DND-41 (cell line): ENCODE measurements at regions not wholly inside any gene's neighbourhood (a gene's known extent, or its start where the extent isn't known, plus 50 kb on each side); places are given as distances from the start of the nearest gene placed in this dataset.

Source experiments
- ATAC-seq: fragments of 200-7000 bp; cut with Tn5 transposase; 3 replicates; pipeline ENCODE4 v1.9.1; 2021; ENCODE audit warnings: low read depth; ENCODE audit not compliant: insufficient read depth
- DNase-seq: peaks from one replicate; pipeline ENCODE4 v3.0.0-alpha.2; 2020
- H2AFZ ChIP-seq: 2 replicates; pipeline ENCODE4 v1.6.0; 2012; ENCODE audit warnings: low read depth, low read length
- H3K27ac ChIP-seq: 2 replicates; pipeline ENCODE4 v1.5.1; 2012; ENCODE audit warnings: low read length, inconsistent platforms
- H3K27me3 ChIP-seq: fragments of 200-600 bp; sonication (generic); 2 replicates; pipeline ENCODE4 v1.6.0; 2012; ENCODE audit warnings: low read length, mild to moderate bottlenecking, inconsistent platforms; ENCODE audit not compliant: insufficient read depth, poor library complexity
- H3K36me3 ChIP-seq: 2 replicates; pipeline ENCODE4 v1.5.1; 2012; ENCODE audit warnings: low read length, inconsistent platforms; ENCODE audit not compliant: insufficient read depth
- H3K4me1 ChIP-seq: 2 replicates; pipeline ENCODE4 v1.5.1; 2012; ENCODE audit warnings: mild to moderate bottlenecking, low read length; ENCODE audit not compliant: insufficient read depth
- H3K4me2 ChIP-seq: 2 replicates; pipeline ENCODE4 v1.6.0; 2012; ENCODE audit warnings: mild to moderate bottlenecking, moderate library complexity, low read length, inconsistent platforms; ENCODE audit not compliant: insufficient read depth
- H3K4me3 ChIP-seq, 2 experiments: fragments of 200-600 bp in 1 of 2; shearing (Covaris generic) in 1 of 2; 2 replicates each; pipeline ENCODE4 v1.5.1; 2012 to 2016; ENCODE audit warnings: inconsistent platforms in 2 of 2, low read length in 2 of 2, mild to moderate bottlenecking in 2 of 2, low read depth in 1 of 2, moderate library complexity in 1 of 2
- H3K79me2 ChIP-seq: 2 replicates; pipeline ENCODE4 v1.6.0; 2012; ENCODE audit warnings: low read length, inconsistent platforms; ENCODE audit not compliant: insufficient read depth
- H3K9ac ChIP-seq: 2 replicates; pipeline ENCODE4 v1.6.0; 2012; ENCODE audit warnings: low read depth, mild to moderate bottlenecking, inconsistent platforms, low read length, moderate library complexity
- H3K9me3 ChIP-seq: 2 replicates; pipeline ENCODE4 v1.5.1; 2012; ENCODE audit warnings: low read length, moderate library complexity, mild to moderate bottlenecking, inconsistent platforms; ENCODE audit not compliant: insufficient read depth, severe bottlenecking
- H4K20me1 ChIP-seq: 2 replicates; pipeline ENCODE4 v1.6.0; 2012; ENCODE audit warnings: low read length; ENCODE audit not compliant: insufficient read depth
- EZH2 ChIP-seq: IDR thresholded peaks from 3 replicates; pipeline ENCODE4 v1.6.1; 2012; ENCODE audit warnings: borderline replicate concordance, low read depth, mild to moderate bottlenecking, moderate library complexity, low read length, inconsistent platforms; ENCODE audit not compliant: severe bottlenecking
- TF ChIP-seq, protein P1 (sequence below): IDR thresholded peaks from 2 replicates; pipeline ENCODE4 v1.5.1; 2012; ENCODE audit warnings: borderline replicate concordance, low read length, moderate library complexity, mild to moderate bottlenecking; ENCODE audit not compliant: poor library complexity, severe bottlenecking; ENCODE audit errors: extremely low read depth

- no peak overlapping the region for H3K27ac ChIP-seq
- DNase-seq (no peak), ATAC-seq (no peak)
- no peaks in the 10 kb centered on the region for H3K4me1 ChIP-seq
- no peaks in the 10 kb centered on the region for H3K79me2 ChIP-seq
- H3K36me3 ChIP-seq, result no peaks in the 10 kb centered on the region
- no peak overlapping the region for H2AFZ ChIP-seq
- H3K27me3 ChIP-seq, result no peaks in the 10 kb centered on the region
- H3K4me3 ChIP-seq, result no peak overlapping the region
- no peaks in the 10 kb centered on the region for H4K20me1 ChIP-seq
- no peaks in the 10 kb centered on the region for H3K9me3 ChIP-seq
- no peak overlapping the region for H3K4me2 ChIP-seq
- TF ChIP-seq, protein P1, sequence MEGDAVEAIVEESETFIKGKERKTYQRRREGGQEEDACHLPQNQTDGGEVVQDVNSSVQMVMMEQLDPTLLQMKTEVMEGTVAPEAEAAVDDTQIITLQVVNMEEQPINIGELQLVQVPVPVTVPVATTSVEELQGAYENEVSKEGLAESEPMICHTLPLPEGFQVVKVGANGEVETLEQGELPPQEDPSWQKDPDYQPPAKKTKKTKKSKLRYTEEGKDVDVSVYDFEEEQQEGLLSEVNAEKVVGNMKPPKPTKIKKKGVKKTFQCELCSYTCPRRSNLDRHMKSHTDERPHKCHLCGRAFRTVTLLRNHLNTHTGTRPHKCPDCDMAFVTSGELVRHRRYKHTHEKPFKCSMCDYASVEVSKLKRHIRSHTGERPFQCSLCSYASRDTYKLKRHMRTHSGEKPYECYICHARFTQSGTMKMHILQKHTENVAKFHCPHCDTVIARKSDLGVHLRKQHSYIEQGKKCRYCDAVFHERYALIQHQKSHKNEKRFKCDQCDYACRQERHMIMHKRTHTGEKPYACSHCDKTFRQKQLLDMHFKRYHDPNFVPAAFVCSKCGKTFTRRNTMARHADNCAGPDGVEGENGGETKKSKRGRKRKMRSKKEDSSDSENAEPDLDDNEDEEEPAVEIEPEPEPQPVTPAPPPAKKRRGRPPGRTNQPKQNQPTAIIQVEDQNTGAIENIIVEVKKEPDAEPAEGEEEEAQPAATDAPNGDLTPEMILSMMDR, result no peak
- no peak for TF ChIP-seq EZH2
- H3K9ac ChIP-seq, result no peak overlapping the region
These were observed 163.6 kb upstream of the CENPW start for GRCh38 chr6:126176282-126176681.

- no peak overlapping the region for H3K9ac ChIP-seq
- H3K4me2 ChIP-seq, result no peak overlapping the region
- no peaks in the 10 kb centered on the region for H4K20me1 ChIP-seq
These were observed 159.3 kb upstream of the CENPW start for GRCh38 chr6:126180585-126180984.

GRCh38 chr6:126181173-126181741 lies 158.7 kb upstream of the CENPW start:
- H3K4me3 ChIP-seq, result no peak overlapping the region
- H3K9me3 ChIP-seq, result no peaks in the 10 kb centered on the region
- no peak for TF ChIP-seq EZH2
- TF ChIP-seq, protein P1, result no peak

More at GRCh38 chr6:126180585-126180984, 159.3 kb upstream of the CENPW start:
- H3K4me1 ChIP-seq, result no peaks in the 10 kb centered on the region
- DNase-seq, result no peak
- no peak overlapping the region for H3K4me3 ChIP-seq
- H3K27ac ChIP-seq, result no peak overlapping the region
- no peaks in the 10 kb centered on the region for H3K9me3 ChIP-seq
- no peaks in the 10 kb centered on the region for H3K79me2 ChIP-seq
- peak; percentile 65; the same call in 2 of the 3 replicates for ATAC-seq
- TF ChIP-seq EZH2, result no peak
- TF ChIP-seq, protein P1, result no peak
- H2AFZ ChIP-seq, result no peak overlapping the region
- no peaks in the 10 kb centered on the region for H3K27me3 ChIP-seq
- no peaks in the 10 kb centered on the region for H3K36me3 ChIP-seq

GRCh38 chr6:126181890-126182289 lies 158.0 kb upstream of the CENPW start:
- no peak overlapping the region for H2AFZ ChIP-seq
- no peak overlapping the region for H3K4me2 ChIP-seq
- no peak for TF ChIP-seq EZH2
- TF ChIP-seq, protein P1, result no peak
- no peak for ATAC-seq
- no peaks in the 10 kb centered on the region for H3K4me1 ChIP-seq
- H3K9me3 ChIP-seq, result no peaks in the 10 kb centered on the region
- no peaks in the 10 kb centered on the region for H3K27me3 ChIP-seq
- no peaks in the 10 kb centered on the region for H4K20me1 ChIP-seq
- no peak overlapping the region for H3K9ac ChIP-seq
- H3K4me3 ChIP-seq, result no peak overlapping the region
- H3K79me2 ChIP-seq, result no peaks in the 10 kb centered on the region
- H3K27ac ChIP-seq, result no peak overlapping the region
- H3K36me3 ChIP-seq, result no peaks in the 10 kb centered on the region
- no peak for DNase-seq

More at GRCh38 chr6:126181173-126181741, 158.7 kb upstream of the CENPW start:
- Histone ChIP-seq H3K4me1 (no peaks in the 10 kb centered on the region), H4K20me1 (no peaks in the 10 kb centered on the region), H3K36me3 (no peaks in the 10 kb centered on the region), H3K27me3 (no peaks in the 10 kb centered on the region), H3K4me2 (no peak overlapping the region), H3K27ac (no peak overlapping the region), H3K79me2 (no peaks in the 10 kb centered on the region), H2AFZ (no peak overlapping the region), H3K9ac (no peak overlapping the region)
- DNase-seq (no peak), ATAC-seq (no peak)
